IMR-90 (cell line): ENCODE measurements at regions not wholly inside any gene's neighbourhood (a gene's known extent, or its start where the extent isn't known, plus 50 kb on each side); places are given as distances from the start of the nearest gene placed in this dataset.

ENCODE experiments used
- BHLHE40 ChIP-seq: fragments of 150-350 bp; IDR thresholded peaks from 2 replicates; pipeline ENCODE4 v1.6.1; 2016; ENCODE audit warnings: mild to moderate bottlenecking, low read depth, low read length
- CEBPB ChIP-seq: IDR thresholded peaks from 2 replicates; pipeline ENCODE4 v1.6.1; 2012; ENCODE audit warnings: low read depth, low read length, improper control_type of control experiment
- CTCF ChIP-seq: conservative IDR thresholded peaks from 2 replicates; pipeline ENCODE4 v1.5.1; 2012; ENCODE audit warnings: mild to moderate bottlenecking, low read depth, low read length, improper control_type of control experiment
- FOS ChIP-seq: fragments of 150-350 bp; IDR thresholded peaks from 2 replicates; pipeline ENCODE4 v1.6.1; 2016; ENCODE audit warnings: low read depth, low read length
- MAFK ChIP-seq: IDR thresholded peaks from 2 replicates; pipeline ENCODE4 v1.6.1; 2012; ENCODE audit warnings: low read depth, low read length, improper control_type of control experiment
- MXI1 ChIP-seq: IDR thresholded peaks from 2 replicates; pipeline ENCODE4 v1.6.1; 2012; ENCODE audit warnings: low read depth, mild to moderate bottlenecking, low read length, moderate library complexity, borderline replicate concordance
- POLR2A ChIP-seq: IDR thresholded peaks from 2 replicates; pipeline ENCODE4 v1.6.1; 2012; ENCODE audit warnings: mild to moderate bottlenecking, low read depth, low read length
- RAD21 ChIP-seq: IDR thresholded peaks from 2 replicates; pipeline ENCODE4 v1.6.1; 2012; ENCODE audit warnings: low read length, improper control_type of control experiment
- RCOR1 ChIP-seq: IDR thresholded peaks from 2 replicates; pipeline ENCODE4 v1.6.1; 2012; ENCODE audit warnings: mild to moderate bottlenecking, low read length, improper control_type of control experiment; ENCODE audit not compliant: insufficient replicate concordance
- SMC3 ChIP-seq: fragments of 150-350 bp; IDR thresholded peaks from 2 replicates; pipeline ENCODE4 v1.6.1; 2016; ENCODE audit warnings: low read depth, mild to moderate bottlenecking, antibody characterized with exemption, low read length, moderate library complexity
- USF2 ChIP-seq: fragments of 150-350 bp; IDR thresholded peaks from 2 replicates; pipeline ENCODE4 v1.6.1; 2017; ENCODE audit warnings: mild to moderate bottlenecking, antibody characterized with exemption, low read length, low read depth

DNA sequence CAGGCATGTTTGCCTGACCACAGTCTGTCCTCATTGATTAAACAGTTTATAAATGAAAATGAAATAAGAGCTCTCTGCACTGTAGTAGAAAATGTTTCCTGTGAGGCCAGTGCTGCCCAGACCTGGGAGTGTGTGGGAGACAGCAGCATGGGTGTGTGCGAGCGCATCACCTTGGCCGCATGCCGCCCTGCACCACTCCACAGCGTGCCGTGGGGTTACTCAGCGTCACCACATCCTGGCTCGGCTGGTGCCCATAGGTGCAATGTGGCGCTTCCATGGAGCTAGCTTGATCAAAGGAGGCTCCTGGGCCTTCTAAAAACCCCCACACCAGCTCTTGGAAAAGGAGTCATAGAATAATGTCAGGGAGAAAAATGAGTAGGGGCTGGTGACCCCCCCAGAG, 76.0 kb upstream of the EPC2 start:
- TF ChIP-seq CTCF (no peak), CEBPB (no peak), SMC3 (no peak), MXI1 (no peak), POLR2A (no peak), RAD21 (no peak), FOS (no peak), BHLHE40 (no peak), RCOR1 (no peak), MAFK (no peak), USF2 (no peak)
